ENCODE measurements at regions not wholly inside any gene's neighbourhood (a gene's known extent, or its start where the extent isn't known, plus 50 kb on each side); places are given as distances from the start of the nearest gene placed in this dataset.

- Histone ChIP-seq H3K27me3 (ENCODE audit: control insufficient read depth, insufficient read depth, low read length) (no peaks in the 10 kb centered on the region), H3K9me3 (ENCODE audit: control insufficient read depth, insufficient read depth, low read length) (no peaks in the 10 kb centered on the region), H3K4me3 (ENCODE audit: low read length) (no peak overlapping the region), H3K4me1 (ENCODE audit: control insufficient read depth, insufficient read depth, low read length) (no peaks in the 10 kb centered on the region; the same call in 1 of the 2 replicates), H3K36me3 (ENCODE audit: control insufficient read depth, insufficient read depth, low read length) (no peaks in the 10 kb centered on the region), H3K27ac (ENCODE audit: low read length) (no peak overlapping the region)
- no peak for DNase-seq (ENCODE audit: low read depth, low spot score)
- no CpG with 5 or more reads among the region's 1 CpG for WGBS (ENCODE audit: insufficient coverage, insufficient read length)
Observed at GRCh38 chr21:38591218-38591537, 92.9 kb upstream of the ERG start.

GRCh38 chr21:38596264-38597042 lies 98.2 kb upstream of the ERG start:
- Histone ChIP-seq H3K27ac (ENCODE audit: low read length) (no peak overlapping the region), H3K9me3 (ENCODE audit: control insufficient read depth, insufficient read depth, low read length) (no peaks in the 10 kb centered on the region), H3K27me3 (ENCODE audit: control insufficient read depth, insufficient read depth, low read length) (no peaks in the 10 kb centered on the region), H3K36me3 (ENCODE audit: control insufficient read depth, insufficient read depth, low read length) (no peaks in the 10 kb centered on the region), H3K4me3 (ENCODE audit: low read length) (no peak overlapping the region), H3K4me1 (ENCODE audit: control insufficient read depth, insufficient read depth, low read length) (no peaks in the 10 kb centered on the region; the same call in 1 of the 2 replicates)
- WGBS (ENCODE audit: insufficient coverage, insufficient read length): no CpG with 5 or more reads among the region's 4 CpGs
- no peak for DNase-seq (ENCODE audit: low read depth, low spot score)

- no CpG with 5 or more reads among the region's 2 CpGs for WGBS (ENCODE audit: insufficient coverage, insufficient read length)
- Histone ChIP-seq H3K9me3 (ENCODE audit: control insufficient read depth, insufficient read depth, low read length) (no peaks in the 10 kb centered on the region), H3K27me3 (ENCODE audit: control insufficient read depth, insufficient read depth, low read length) (no peaks in the 10 kb centered on the region), H3K27ac (ENCODE audit: low read length) (no peak overlapping the region), H3K4me1 (ENCODE audit: control insufficient read depth, insufficient read depth, low read length) (no peaks in the 10 kb centered on the region; the same call in 1 of the 2 replicates), H3K4me3 (ENCODE audit: low read length) (no peak overlapping the region), H3K36me3 (ENCODE audit: control insufficient read depth, insufficient read depth, low read length) (no peaks in the 10 kb centered on the region)
- DNase-seq (ENCODE audit: low read depth, low spot score): no peak
Observed at GRCh38 chr21:38597421-38597820, 99.1 kb upstream of the ERG start.

- no CpG with 5 or more reads among the region's 5 CpGs for WGBS (ENCODE audit: insufficient coverage, insufficient read length)
- no peaks in the 10 kb centered on the region for H3K27me3 ChIP-seq (ENCODE audit: control insufficient read depth, insufficient read depth, low read length)
Observed at GRCh38 chr21:38598413-38598812, 100.1 kb upstream of the ERG start.

GRCh38 chr21:38599381-38599975 lies 101.2 kb upstream of the ERG start:
- Histone ChIP-seq H3K27me3 (ENCODE audit: control insufficient read depth, insufficient read depth, low read length) (no peaks in the 10 kb centered on the region), H3K36me3 (ENCODE audit: control insufficient read depth, insufficient read depth, low read length) (no peaks in the 10 kb centered on the region), H3K27ac (ENCODE audit: low read length) (no peak overlapping the region), H3K4me3 (ENCODE audit: low read length) (no peak overlapping the region), H3K9me3 (ENCODE audit: control insufficient read depth, insufficient read depth, low read length) (no peaks in the 10 kb centered on the region), H3K4me1 (ENCODE audit: control insufficient read depth, insufficient read depth, low read length) (no peaks in the 10 kb centered on the region; the same call in 1 of the 2 replicates)
- WGBS (ENCODE audit: insufficient coverage, insufficient read length): no CpG with 5 or more reads among the region's 8 CpGs
- no peak for DNase-seq (ENCODE audit: low read depth, low spot score)

More at GRCh38 chr21:38598413-38598812, 100.1 kb upstream of the ERG start:
- no peak overlapping the region for H3K27ac ChIP-seq (ENCODE audit: low read length)
- no peaks in the 10 kb centered on the region for H3K9me3 ChIP-seq (ENCODE audit: control insufficient read depth, insufficient read depth, low read length)
- no peaks in the 10 kb centered on the region; the same call in 1 of the 2 replicates for H3K4me1 ChIP-seq (ENCODE audit: control insufficient read depth, insufficient read depth, low read length)
- no peak for DNase-seq (ENCODE audit: low read depth, low spot score)
- H3K36me3 ChIP-seq (ENCODE audit: control insufficient read depth, insufficient read depth, low read length): no peaks in the 10 kb centered on the region
- H3K4me3 ChIP-seq (ENCODE audit: low read length): no peak overlapping the region

GRCh38 chr21:38600106-38600505 lies 101.8 kb upstream of the ERG start:
- no peak for DNase-seq (ENCODE audit: low read depth, low spot score)
- H3K27me3 ChIP-seq (ENCODE audit: control insufficient read depth, insufficient read depth, low read length): no peaks in the 10 kb centered on the region
- no CpG with 5 or more reads among the region's 7 CpGs for WGBS (ENCODE audit: insufficient coverage, insufficient read length)
- no peak overlapping the region for H3K4me3 ChIP-seq (ENCODE audit: low read length)
- no peaks in the 10 kb centered on the region for H3K36me3 ChIP-seq (ENCODE audit: control insufficient read depth, insufficient read depth, low read length)
- H3K4me1 ChIP-seq (ENCODE audit: control insufficient read depth, insufficient read depth, low read length): no peaks in the 10 kb centered on the region; the same call in 1 of the 2 replicates
- no peak overlapping the region for H3K27ac ChIP-seq (ENCODE audit: low read length)
- no peaks in the 10 kb centered on the region for H3K9me3 ChIP-seq (ENCODE audit: control insufficient read depth, insufficient read depth, low read length)

- no CpG with 5 or more reads among the region's 3 CpGs for WGBS (ENCODE audit: insufficient coverage, insufficient read length)
Observed at GRCh38 chr21:38605236-38605635, 107.0 kb upstream of the ERG start.

GRCh38 chr21:38609580-38609979 lies 111.3 kb upstream of the ERG start:
- H3K9me3 ChIP-seq (ENCODE audit: control insufficient read depth, insufficient read depth, low read length): no peaks in the 10 kb centered on the region
- H3K4me3 ChIP-seq (ENCODE audit: low read length): no peak overlapping the region
- H3K27ac ChIP-seq (ENCODE audit: low read length): no peak overlapping the region
- DNase-seq (ENCODE audit: low read depth, low spot score): no peak
- no CpG with 5 or more reads among the region's 4 CpGs for WGBS (ENCODE audit: insufficient coverage, insufficient read length)
- H3K36me3 ChIP-seq (ENCODE audit: control insufficient read depth, insufficient read depth, low read length): no peaks in the 10 kb centered on the region
- no peaks in the 10 kb centered on the region for H3K4me1 ChIP-seq (ENCODE audit: control insufficient read depth, insufficient read depth, low read length)
- H3K27me3 ChIP-seq (ENCODE audit: control insufficient read depth, insufficient read depth, low read length): no peaks in the 10 kb centered on the region

More at GRCh38 chr21:38605236-38605635, 107.0 kb upstream of the ERG start:
- no peaks in the 10 kb centered on the region for H3K4me1 ChIP-seq (ENCODE audit: control insufficient read depth, insufficient read depth, low read length)
- no peak overlapping the region for H3K4me3 ChIP-seq (ENCODE audit: low read length)
- H3K9me3 ChIP-seq (ENCODE audit: control insufficient read depth, insufficient read depth, low read length): no peaks in the 10 kb centered on the region
- DNase-seq (ENCODE audit: low read depth, low spot score): no peak
- H3K27ac ChIP-seq (ENCODE audit: low read length): no peak overlapping the region
- no peaks in the 10 kb centered on the region for H3K36me3 ChIP-seq (ENCODE audit: control insufficient read depth, insufficient read depth, low read length)
- H3K27me3 ChIP-seq (ENCODE audit: control insufficient read depth, insufficient read depth, low read length): no peaks in the 10 kb centered on the region

GRCh38 chr21:38610623-38611251 lies 112.5 kb upstream of the ERG start:
- no CpG with 5 or more reads among the region's 9 CpGs for WGBS (ENCODE audit: insufficient coverage, insufficient read length)
- no peaks in the 10 kb centered on the region for H3K27me3 ChIP-seq (ENCODE audit: control insufficient read depth, insufficient read depth, low read length)

GRCh38 chr21:38611277-38611676 lies 113.0 kb upstream of the ERG start:
- no peaks in the 10 kb centered on the region for H3K9me3 ChIP-seq (ENCODE audit: control insufficient read depth, insufficient read depth, low read length)
- H3K4me3 ChIP-seq (ENCODE audit: low read length): no peak overlapping the region
- H3K36me3 ChIP-seq (ENCODE audit: control insufficient read depth, insufficient read depth, low read length): no peaks in the 10 kb centered on the region
- H3K27me3 ChIP-seq (ENCODE audit: control insufficient read depth, insufficient read depth, low read length): no peaks in the 10 kb centered on the region
- no CpG with 5 or more reads among the region's 8 CpGs for WGBS (ENCODE audit: insufficient coverage, insufficient read length)
- no peaks in the 10 kb centered on the region for H3K4me1 ChIP-seq (ENCODE audit: control insufficient read depth, insufficient read depth, low read length)
- DNase-seq (ENCODE audit: low read depth, low spot score): no peak
- H3K27ac ChIP-seq (ENCODE audit: low read length): no peak overlapping the region

More at GRCh38 chr21:38610623-38611251, 112.5 kb upstream of the ERG start:
- Histone ChIP-seq H3K9me3 (ENCODE audit: control insufficient read depth, insufficient read depth, low read length) (no peaks in the 10 kb centered on the region), H3K27ac (ENCODE audit: low read length) (no peak overlapping the region), H3K36me3 (ENCODE audit: control insufficient read depth, insufficient read depth, low read length) (no peaks in the 10 kb centered on the region), H3K4me1 (ENCODE audit: control insufficient read depth, insufficient read depth, low read length) (no peaks in the 10 kb centered on the region), H3K4me3 (ENCODE audit: low read length) (no peak overlapping the region)
- DNase-seq (ENCODE audit: low read depth, low spot score): no peak
